ENCODE measurements at regions not wholly inside any gene's neighbourhood (a gene's known extent, or its start where the extent isn't known, plus 50 kb on each side); places are given as distances from the start of the nearest gene placed in this dataset.

GRCh38 chr11:115599125-115599524, 94.9 kb upstream of the CADM1 start:
- no peak for DNase-seq

- no peak for DNase-seq
These were observed 94.2 kb upstream of the CADM1 start for GRCh38 chr11:115598257-115598901.

- DNase-seq: no peak
These were observed 87.2 kb upstream of the CADM1 start for GRCh38 chr11:115591380-115591779.

- DNase-seq: no peak
These were observed 86.0 kb upstream of the CADM1 start for GRCh38 chr11:115590254-115590653.

GRCh38 chr11:115587718-115588342, 83.6 kb upstream of the CADM1 start:
- no peak for DNase-seq

GRCh38 chr11:115585361-115586024, 81.3 kb upstream of the CADM1 start:
- DNase-seq: no peak

GRCh38 chr11:115581871-115582639, 77.8 kb upstream of the CADM1 start:
- DNase-seq: no peak

GRCh38 chr11:115580927-115581680, 76.9 kb upstream of the CADM1 start:
- DNase-seq: no peak

- DNase-seq: no peak
These were observed 76.2 kb upstream of the CADM1 start for GRCh38 chr11:115580416-115580815.

GRCh38 chr11:115579181-115579825, 75.1 kb upstream of the CADM1 start:
- no peak for DNase-seq

GRCh38 chr11:115578275-115578674, 74.1 kb upstream of the CADM1 start:
- DNase-seq: no peak

- DNase-seq: no peak
These were observed 73.5 kb upstream of the CADM1 start for GRCh38 chr11:115577701-115578100.

- DNase-seq: no peak
These were observed 72.6 kb upstream of the CADM1 start for GRCh38 chr11:115576606-115577380.

GRCh38 chr11:115572551-115572950, 68.3 kb upstream of the CADM1 start:
- DNase-seq: no peak

GRCh38 chr11:115566180-115566764, 62.1 kb upstream of the CADM1 start:
- no peak for DNase-seq

- no peak for DNase-seq
These were observed 60.6 kb upstream of the CADM1 start for GRCh38 chr11:115564851-115565250.

GRCh38 chr11:115561116-115561515, 56.9 kb upstream of the CADM1 start:
- no peak for DNase-seq

GRCh38 chr11:115558635-115559034, 54.4 kb upstream of the CADM1 start:
- no peak for DNase-seq

- no peak for DNase-seq
These were observed 53.5 kb upstream of the CADM1 start for GRCh38 chr11:115557681-115558080.

GRCh38 chr11:115556984-115557383, 52.8 kb upstream of the CADM1 start:
- DNase-seq: no peak
